IMR-90 (cell line): ENCODE measurements at regions not wholly inside any gene's neighbourhood (a gene's known extent, or its start where the extent isn't known, plus 50 kb on each side); places are given as distances from the start of the nearest gene placed in this dataset.
"Not testable (repeated sequence)": the region's sequence is repeated elsewhere in the genome, so short reads cannot be mapped to it uniquely, and the experiment has no call there.

ENCODE experiments used
- ATAC-seq: fragments of 200-7000 bp; cut with Tn5 transposase; 2 replicates; pipeline ENCODE4 v1.9.1; 2020; ENCODE audit warnings: low read depth, mild to moderate bottlenecking, moderate library complexity
- BruUV-seq: library from RNA; stranded (reverse); fragments of 400-500 nt; replicated peaks from 2 replicates; lab custom pipeline; 2021; lab: Mats Ljungman, UMichigan
- CTCF ChIA-PET: fragments of 300-600 bp; formaldehyde crosslinking; extraction: SDS; loops from one replicate; lab custom pipeline; 2021; ENCODE audit warnings: antibody characterized with exemption; lab: Yijun Ruan, JAX
- POLR2A ChIA-PET: fragments of 300-600 bp; sonication (Branson Sonifier 250); formaldehyde crosslinking; loops from one replicate; lab custom pipeline; 2022; ENCODE audit warnings: antibody characterized with exemption; ENCODE audit not compliant: unreplicated experiment; lab: Charles Lee
- DNase-seq: peaks from one replicate; pipeline ENCODE4 v3.0.0; 2013
- H2AFZ ChIP-seq: replicated peaks from 2 replicates; pipeline ENCODE3; 2013; ENCODE audit warnings: low read length, mild to moderate bottlenecking; ENCODE audit not compliant: poor library complexity
- H2AK5ac ChIP-seq: 2 replicates; pipeline ENCODE4 v1.6.1; 2013; ENCODE audit warnings: low read depth, low read length, inconsistent platforms
- H2AK9ac ChIP-seq: replicated peaks from 2 replicates; pipeline ENCODE3; 2013; ENCODE audit warnings: mild to moderate bottlenecking, low read depth, low read length, moderate library complexity; ENCODE audit not compliant: poor library complexity
- H2BK120ac ChIP-seq: 2 replicates; pipeline ENCODE4 v1.6.1; 2013; ENCODE audit warnings: low read depth, low read length, inconsistent platforms
- H2BK15ac ChIP-seq: 3 replicates; pipeline ENCODE4 v1.6.1; 2013; ENCODE audit warnings: low read depth, low read length, inconsistent platforms
- H2BK20ac ChIP-seq: 2 replicates; pipeline ENCODE4 v1.6.1; 2013; ENCODE audit warnings: low read depth, mild to moderate bottlenecking, inconsistent platforms, low read length, moderate library complexity
- H2BK5ac ChIP-seq: 2 replicates; pipeline ENCODE4 v1.6.1; 2013; ENCODE audit warnings: mild to moderate bottlenecking, low read depth, low read length, inconsistent platforms; ENCODE audit not compliant: poor library complexity, severe bottlenecking
- H3K14ac ChIP-seq: replicated peaks from 2 replicates; pipeline ENCODE4 v1.6.1; 2013; ENCODE audit warnings: low read depth, low read length, inconsistent platforms
- H3K18ac ChIP-seq: 2 replicates; pipeline ENCODE4 v1.6.1; 2013; ENCODE audit warnings: low read depth, low read length, control low read depth
- H3K23ac ChIP-seq: 2 replicates; pipeline ENCODE4 v1.6.1; 2013; ENCODE audit warnings: low read depth, low read length, inconsistent platforms
- H3K27ac ChIP-seq: 2 replicates; pipeline ENCODE4 v1.5.1; 2013; ENCODE audit warnings: mild to moderate bottlenecking, control low read depth, low read length; ENCODE audit not compliant: insufficient read depth
- H3K27me3 ChIP-seq: 2 replicates; pipeline ENCODE4 v1.6.1; 2013; ENCODE audit warnings: low read length; ENCODE audit not compliant: control insufficient read depth, insufficient read depth
- H3K36me3 ChIP-seq: 2 replicates; pipeline ENCODE4 v1.6.1; 2013; ENCODE audit warnings: low read length, mixed read lengths; ENCODE audit not compliant: control insufficient read depth, insufficient read depth
- H3K4ac ChIP-seq: 2 replicates; pipeline ENCODE4 v1.6.1; 2013; ENCODE audit warnings: low read depth, low read length, inconsistent platforms
- H3K4me1 ChIP-seq: 2 replicates; pipeline ENCODE4 v1.6.1; 2013; ENCODE audit warnings: low read length, mixed read lengths; ENCODE audit not compliant: control insufficient read depth, insufficient read depth
- H3K4me2 ChIP-seq: 2 replicates; pipeline ENCODE4 v1.6.1; 2013; ENCODE audit warnings: low read depth, mild to moderate bottlenecking, control low read depth, low read length, moderate library complexity
- H3K4me3 ChIP-seq: 2 replicates; pipeline ENCODE4 v1.5.1; 2013; ENCODE audit warnings: low read depth, mild to moderate bottlenecking, control low read depth, low read length, moderate library complexity; ENCODE audit not compliant: insufficient read depth
- H3K56ac ChIP-seq: 2 replicates; pipeline ENCODE4 v1.6.1; 2013; ENCODE audit warnings: low read length, inconsistent platforms; ENCODE audit not compliant: insufficient read depth; ENCODE audit errors: extremely low read depth
- H3K79me1 ChIP-seq, 2 experiments: 2 replicates each; pipeline ENCODE4 v1.6.1; 2013; ENCODE audit warnings: low read length in 2 of 2, inconsistent platforms in 1 of 2, low read depth in 1 of 2
- H3K9ac ChIP-seq: 2 replicates; pipeline ENCODE4 v1.6.1; 2013; ENCODE audit warnings: low read depth, low read length, control low read depth
- H3K9me1 ChIP-seq: 2 replicates; pipeline ENCODE4 v1.6.1; 2013; ENCODE audit warnings: low read length, inconsistent platforms; ENCODE audit not compliant: insufficient read depth
- H3K9me3 ChIP-seq: 2 replicates; pipeline ENCODE4 v1.6.1; 2013; ENCODE audit warnings: low read length; ENCODE audit not compliant: control insufficient read depth, insufficient read depth
- H4K20me1 ChIP-seq: 2 replicates; pipeline ENCODE4 v1.6.1; 2013; ENCODE audit warnings: low read length, inconsistent platforms; ENCODE audit not compliant: insufficient read depth
- H4K5ac ChIP-seq: 2 replicates; pipeline ENCODE4 v1.6.1; 2013; ENCODE audit warnings: mild to moderate bottlenecking, low read depth, low read length, control low read depth
- H4K8ac ChIP-seq, 2 experiments: 2 replicates each; pipeline ENCODE4 v1.6.1; 2013; ENCODE audit warnings: low read depth in 2 of 2, low read length in 2 of 2, control low read depth in 1 of 2, inconsistent platforms in 1 of 2
- H4K91ac ChIP-seq: 2 replicates; pipeline ENCODE4 v1.6.1; 2013; ENCODE audit warnings: low read depth, low read length, inconsistent platforms; ENCODE audit not compliant: insufficient read depth
- RFX5 ChIP-seq: IDR thresholded peaks from 2 replicates; pipeline ENCODE4 v1.8.0; 2012; ENCODE audit warnings: low read depth, mild to moderate bottlenecking, low read length, moderate library complexity
- WGBS, 2 experiments: methylation state at CpG; one replicate each; pipeline versions ENCODE4 v1.1.5 to v1.1.7; 2013; ENCODE audit warnings: missing lambda C conversion rate in 2 of 2; ENCODE audit not compliant: insufficient read length in 1 of 2; ENCODE audit errors: extremely low coverage in 2 of 2; 5-methylcytosine and 5-hydroxymethylcytosine counted together
- dilution Hi-C: fragments of 300-500 bp; cut with HindIII; formaldehyde crosslinking; loops from one replicate; pipeline ENCODE4 v1.14.3; 2018; ENCODE audit warnings: low sequenced_read_pairs; ENCODE audit not compliant: unreplicated experiment
- in situ Hi-C: fragments of 300-500 bp; cut with MboI; formaldehyde crosslinking; loops from 3 replicates; pipeline ENCODE4 v1.14.3; 2019; ENCODE audit warnings: low sequenced_read_pairs, inconsistent platforms, mixed read lengths
- intact Hi-C: fragments of 100-400 bp; cut with micrococcal nuclease; formaldehyde crosslinking; loops from 2 replicates; pipeline ENCODE4 v1.10.0; 2022

- BruUV-seq, result no TSS peak
- WGBS, 2 experiments, result 83% methylated on average over 4 of the region's 5 CpGs; no CpG with 5 or more reads in 1 of the 2 experiments
- H2BK15ac ChIP-seq, result no peak overlapping the region
- H4K91ac ChIP-seq, result no peak overlapping the region
- in situ Hi-C loops, result no loop called here
- H2BK120ac ChIP-seq, result no peak overlapping the region
- ATAC-seq (no peak), DNase-seq (no peak)
- dilution Hi-C loops, result no loop called here
- no peak overlapping the region for H2BK5ac ChIP-seq
- H3K23ac ChIP-seq, result no peak overlapping the region
- no peak overlapping the region for H3K4me2 ChIP-seq
- no peaks in the 10 kb centered on the region for H3K4me1 ChIP-seq
- no peak overlapping the region for H4K8ac ChIP-seq
- intact Hi-C loops, result no loop called here
- no peaks in the 10 kb centered on the region for H3K36me3 ChIP-seq
- H3K14ac ChIP-seq, result no peak overlapping the region
- no peak for TF ChIP-seq RFX5
- no peak overlapping the region for H3K4me3 ChIP-seq
- H3K4ac ChIP-seq, result no peak overlapping the region
- ChIA-PET POLR2A (no interaction called here), CTCF (no interaction called here)
- H3K9me1 ChIP-seq, result no peaks in the 10 kb centered on the region
- no peak overlapping the region for H3K56ac ChIP-seq
- no peak overlapping the region for H2AK9ac ChIP-seq
- peaks cover 6% of the 10 kb centered on the region for H3K9me3 ChIP-seq
- H2AK5ac ChIP-seq, result no peak overlapping the region
- peaks cover 1% of the 10 kb centered on the region; the same call in 1 of the 2 replicates for H3K27me3 ChIP-seq
- no peaks in the 10 kb centered on the region for H3K79me1 ChIP-seq
- H3K9ac ChIP-seq, result no peak overlapping the region
- no peak overlapping the region for H4K5ac ChIP-seq
- no peaks in the 10 kb centered on the region for H4K20me1 ChIP-seq
- no peak overlapping the region for H3K18ac ChIP-seq
- H3K27ac ChIP-seq, result no peak overlapping the region
- H2AFZ ChIP-seq, result no peak overlapping the region
- H2BK20ac ChIP-seq, result no peak overlapping the region
These were observed 107.0 kb upstream of the BMP2 start for GRCh38 chr20:6660441-6660840.

DNA sequence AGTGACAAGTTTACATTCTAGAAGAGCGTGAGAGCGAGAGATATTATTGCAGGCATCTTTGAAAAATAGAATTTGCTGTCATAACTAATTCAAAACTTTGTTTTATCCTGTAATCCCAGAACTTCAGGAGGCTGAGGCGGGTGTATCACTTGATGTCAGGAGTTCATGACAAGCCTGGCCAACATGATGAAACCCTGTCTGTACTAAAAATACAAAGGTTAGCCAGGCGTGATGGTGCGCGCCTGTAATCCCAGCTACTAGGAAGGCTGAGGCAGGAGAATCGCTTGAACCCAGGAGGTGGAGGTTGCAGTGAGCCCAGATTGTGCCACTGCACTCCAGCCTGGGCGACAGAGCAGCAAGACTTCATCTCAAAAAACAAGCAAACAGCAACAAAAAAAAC is 108.6 kb upstream of the BMP2 start:
- H4K91ac ChIP-seq, H2BK120ac ChIP-seq, H2BK5ac ChIP-seq, H2AK9ac ChIP-seq, H4K8ac ChIP-seq, H3K4ac ChIP-seq, POLR2A ChIA-PET, H3K23ac ChIP-seq, H3K56ac ChIP-seq, H3K14ac ChIP-seq, BruUV-seq, H3K36me3 ChIP-seq, H3K27ac ChIP-seq, H3K9ac ChIP-seq, H4K20me1 ChIP-seq, dilution Hi-C loops, in situ Hi-C loops, H3K18ac ChIP-seq, H3K4me3 ChIP-seq, H3K79me1 ChIP-seq, CTCF ChIA-PET, DNase-seq, H3K9me1 ChIP-seq, H2BK15ac ChIP-seq, H3K9me3 ChIP-seq, H2AFZ ChIP-seq, H4K5ac ChIP-seq, H3K27me3 ChIP-seq, H2AK5ac ChIP-seq, H2BK20ac ChIP-seq, intact Hi-C loops, ATAC-seq, H3K4me2 ChIP-seq, H3K4me1 ChIP-seq: not testable (repeated sequence)
- no CpG with 5 or more reads among the region's 8 CpGs for WGBS, 2 experiments
